ENCODE measurements at regions not wholly inside any gene's neighbourhood (a gene's known extent, or its start where the extent isn't known, plus 50 kb on each side); places are given as distances from the start of the nearest gene placed in this dataset.

DNA sequence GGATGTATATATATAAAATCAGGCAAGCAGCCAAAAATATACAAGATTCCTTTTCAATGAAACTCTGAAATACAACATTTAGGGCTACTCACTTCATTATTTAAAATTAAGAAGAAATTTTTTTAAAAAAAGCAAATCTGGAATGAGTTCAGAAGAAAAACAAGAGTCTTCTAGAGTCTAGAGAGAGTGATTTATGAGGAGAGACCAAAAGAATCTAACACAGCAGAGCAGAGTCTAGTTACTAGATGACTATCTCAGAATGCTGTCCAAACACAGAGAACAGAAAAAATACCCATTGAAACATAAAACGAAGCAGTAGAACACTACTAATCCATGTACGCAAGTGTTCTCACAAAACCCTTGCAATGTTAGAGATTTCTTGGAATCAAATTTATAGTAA is 275.2 kb upstream of the CBLB start:
- no peak for TF ChIP-seq CTCF (IDR thresholded peaks at IDR 0.05)
- TF ChIP-seq POLR2AphosphoS5 (IDR thresholded peaks at IDR 0.05; ENCODE audit: low read depth, low read length), result no peak
- TF ChIP-seq, protein P1, sequence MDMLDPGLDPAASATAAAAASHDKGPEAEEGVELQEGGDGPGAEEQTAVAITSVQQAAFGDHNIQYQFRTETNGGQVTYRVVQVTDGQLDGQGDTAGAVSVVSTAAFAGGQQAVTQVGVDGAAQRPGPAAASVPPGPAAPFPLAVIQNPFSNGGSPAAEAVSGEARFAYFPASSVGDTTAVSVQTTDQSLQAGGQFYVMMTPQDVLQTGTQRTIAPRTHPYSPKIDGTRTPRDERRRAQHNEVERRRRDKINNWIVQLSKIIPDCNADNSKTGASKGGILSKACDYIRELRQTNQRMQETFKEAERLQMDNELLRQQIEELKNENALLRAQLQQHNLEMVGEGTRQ (IDR thresholded peaks at IDR 0.05; ENCODE audit: borderline replicate concordance, low read depth, low read length), result no peak
- TF ChIP-seq ZBTB33 (IDR thresholded peaks at IDR 0.05; ENCODE audit: borderline replicate concordance, low read depth), result no peak
- no peak for TF ChIP-seq MXI1 (IDR thresholded peaks at IDR 0.05; ENCODE audit: low read depth, low read length)
- TF ChIP-seq, protein P2, sequence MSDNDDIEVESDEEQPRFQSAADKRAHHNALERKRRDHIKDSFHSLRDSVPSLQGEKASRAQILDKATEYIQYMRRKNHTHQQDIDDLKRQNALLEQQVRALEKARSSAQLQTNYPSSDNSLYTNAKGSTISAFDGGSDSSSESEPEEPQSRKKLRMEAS (IDR thresholded peaks at IDR 0.05; ENCODE audit: low read depth), result no peak
- TF ChIP-seq, protein P3, sequence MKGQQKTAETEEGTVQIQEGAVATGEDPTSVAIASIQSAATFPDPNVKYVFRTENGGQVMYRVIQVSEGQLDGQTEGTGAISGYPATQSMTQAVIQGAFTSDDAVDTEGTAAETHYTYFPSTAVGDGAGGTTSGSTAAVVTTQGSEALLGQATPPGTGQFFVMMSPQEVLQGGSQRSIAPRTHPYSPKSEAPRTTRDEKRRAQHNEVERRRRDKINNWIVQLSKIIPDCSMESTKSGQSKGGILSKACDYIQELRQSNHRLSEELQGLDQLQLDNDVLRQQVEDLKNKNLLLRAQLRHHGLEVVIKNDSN (IDR thresholded peaks at IDR 0.05; ENCODE audit: borderline replicate concordance, low read depth), result no peak
- TF ChIP-seq FOSL2 (IDR thresholded peaks at IDR 0.05; ENCODE audit: borderline replicate concordance, low read depth), result no peak
- no peak for TF ChIP-seq JUND (IDR thresholded peaks at IDR 0.05)
- TF ChIP-seq, protein P4, sequence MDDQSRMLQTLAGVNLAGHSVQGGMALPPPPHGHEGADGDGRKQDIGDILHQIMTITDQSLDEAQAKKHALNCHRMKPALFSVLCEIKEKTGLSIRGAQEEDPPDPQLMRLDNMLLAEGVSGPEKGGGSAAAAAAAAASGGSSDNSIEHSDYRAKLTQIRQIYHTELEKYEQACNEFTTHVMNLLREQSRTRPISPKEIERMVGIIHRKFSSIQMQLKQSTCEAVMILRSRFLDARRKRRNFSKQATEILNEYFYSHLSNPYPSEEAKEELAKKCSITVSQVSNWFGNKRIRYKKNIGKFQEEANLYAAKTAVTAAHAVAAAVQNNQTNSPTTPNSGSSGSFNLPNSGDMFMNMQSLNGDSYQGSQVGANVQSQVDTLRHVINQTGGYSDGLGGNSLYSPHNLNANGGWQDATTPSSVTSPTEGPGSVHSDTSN (IDR thresholded peaks at IDR 0.05), result no peak
- TF ChIP-seq SMC3 (IDR thresholded peaks at IDR 0.05; ENCODE audit: low read depth, low read length), result no peak

Data from SK-N-SH (cell line).